ENCODE measurements at regions not wholly inside any gene's neighbourhood (a gene's known extent, or its start where the extent isn't known, plus 50 kb on each side); places are given as distances from the start of the nearest gene placed in this dataset.
"Not testable (repeated sequence)": the region's sequence is repeated elsewhere in the genome, so short reads cannot be mapped to it uniquely, and the experiment has no call there.

DNA sequence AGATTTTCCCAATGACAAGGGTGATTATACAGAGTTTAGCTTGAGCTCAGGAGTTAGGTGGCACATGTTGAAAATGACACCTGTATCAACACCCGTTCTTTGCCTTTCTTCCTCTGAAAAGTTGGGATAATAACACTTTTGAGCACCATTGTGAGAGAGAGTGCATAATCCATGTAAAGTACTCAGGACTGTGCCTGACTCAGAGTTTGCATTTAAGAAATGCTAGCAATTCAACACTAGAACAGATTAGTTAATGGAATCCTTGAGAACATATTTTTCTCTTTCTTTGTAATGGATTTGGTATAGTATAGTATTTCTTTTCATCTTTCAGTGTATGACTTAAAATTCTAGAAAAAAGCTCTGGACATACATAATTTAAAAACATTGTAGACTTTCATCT is 449.2 kb downstream of the GJA1 start:
- TF ChIP-seq, protein P1, sequence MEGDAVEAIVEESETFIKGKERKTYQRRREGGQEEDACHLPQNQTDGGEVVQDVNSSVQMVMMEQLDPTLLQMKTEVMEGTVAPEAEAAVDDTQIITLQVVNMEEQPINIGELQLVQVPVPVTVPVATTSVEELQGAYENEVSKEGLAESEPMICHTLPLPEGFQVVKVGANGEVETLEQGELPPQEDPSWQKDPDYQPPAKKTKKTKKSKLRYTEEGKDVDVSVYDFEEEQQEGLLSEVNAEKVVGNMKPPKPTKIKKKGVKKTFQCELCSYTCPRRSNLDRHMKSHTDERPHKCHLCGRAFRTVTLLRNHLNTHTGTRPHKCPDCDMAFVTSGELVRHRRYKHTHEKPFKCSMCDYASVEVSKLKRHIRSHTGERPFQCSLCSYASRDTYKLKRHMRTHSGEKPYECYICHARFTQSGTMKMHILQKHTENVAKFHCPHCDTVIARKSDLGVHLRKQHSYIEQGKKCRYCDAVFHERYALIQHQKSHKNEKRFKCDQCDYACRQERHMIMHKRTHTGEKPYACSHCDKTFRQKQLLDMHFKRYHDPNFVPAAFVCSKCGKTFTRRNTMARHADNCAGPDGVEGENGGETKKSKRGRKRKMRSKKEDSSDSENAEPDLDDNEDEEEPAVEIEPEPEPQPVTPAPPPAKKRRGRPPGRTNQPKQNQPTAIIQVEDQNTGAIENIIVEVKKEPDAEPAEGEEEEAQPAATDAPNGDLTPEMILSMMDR (conservative IDR thresholded peaks at IDR 0.05; ENCODE audit: low read length), result no peak
- DNase-seq (ENCODE audit: low read depth), result no peak
- H3K4me3 ChIP-seq (ENCODE audit: low read length), result no peak overlapping the region

DNA sequence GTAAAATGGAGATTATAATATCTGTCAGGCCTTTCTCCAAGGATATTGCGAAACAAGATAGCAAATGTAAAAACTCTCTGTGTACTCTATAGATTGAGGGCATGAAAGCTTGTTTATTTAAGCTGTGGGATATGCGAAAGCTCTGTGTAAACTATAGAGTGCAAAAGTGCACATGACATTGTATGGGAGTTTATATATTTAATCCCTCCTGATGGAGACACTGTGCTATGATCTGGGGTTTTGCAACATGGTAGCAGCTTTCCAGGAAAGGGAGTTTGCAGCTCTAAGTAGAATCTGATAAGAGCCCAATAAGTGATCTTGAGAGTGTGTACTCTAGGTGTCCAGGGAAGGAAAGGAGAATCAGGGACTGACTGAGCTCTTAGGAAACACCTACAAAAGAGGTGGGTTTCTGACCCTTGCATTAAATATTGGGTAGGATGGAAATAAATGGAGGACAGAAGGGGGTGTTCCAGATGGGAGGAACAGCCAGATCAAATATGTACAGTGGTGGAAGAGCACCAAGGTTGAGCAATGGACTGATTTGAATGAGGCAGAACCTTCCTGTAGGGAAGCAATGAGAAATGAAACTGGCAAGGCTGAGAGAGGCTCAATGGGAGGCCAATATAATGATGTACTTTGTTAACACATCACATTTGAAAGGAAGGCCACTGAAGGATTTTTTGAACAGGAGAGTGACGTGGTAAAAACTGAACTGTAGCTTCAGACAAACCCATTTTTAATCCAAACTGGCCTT is 450.1 kb downstream of the GJA1 start:
- TF ChIP-seq, protein P1 (conservative IDR thresholded peaks at IDR 0.05; ENCODE audit: low read length), result no peak
- no peak overlapping the region for H3K4me3 ChIP-seq (ENCODE audit: low read length)
- DNase-seq (ENCODE audit: low read depth), result peak; percentile 26

DNA sequence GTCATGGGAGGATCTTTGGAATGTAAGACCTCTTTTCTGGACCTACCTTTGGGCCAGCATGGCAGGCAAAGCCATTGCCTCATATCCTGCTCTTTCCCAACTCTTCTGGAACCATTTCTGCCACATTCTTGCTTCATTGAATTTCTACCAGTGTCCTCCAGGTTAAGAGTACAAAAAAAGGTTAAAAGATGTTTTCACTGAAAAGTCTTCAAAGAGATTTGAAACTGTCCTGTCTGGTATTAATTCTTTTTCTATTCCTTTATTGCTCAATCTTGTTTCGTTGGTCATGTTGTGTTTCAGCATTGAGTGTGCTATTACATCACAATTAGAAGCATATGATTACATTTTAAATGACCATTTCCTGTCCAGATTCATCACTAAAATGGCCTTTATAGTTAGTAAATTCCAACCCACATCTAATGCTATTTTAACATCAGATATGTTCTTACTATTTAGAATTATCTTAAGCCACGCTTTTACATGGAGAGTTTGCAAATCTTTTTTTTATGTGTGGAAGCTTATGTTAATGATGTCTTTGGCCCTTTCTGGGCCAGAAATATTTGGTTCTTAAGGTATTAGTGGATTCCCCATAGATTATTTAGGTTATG is 450.9 kb downstream of the GJA1 start:
- peak; percentile 85 for DNase-seq (ENCODE audit: low read depth)
- H3K4me3 ChIP-seq (ENCODE audit: low read length), result no peak overlapping the region
- TF ChIP-seq, protein P1 (conservative IDR thresholded peaks at IDR 0.05; ENCODE audit: low read length), result no peak

DNA sequence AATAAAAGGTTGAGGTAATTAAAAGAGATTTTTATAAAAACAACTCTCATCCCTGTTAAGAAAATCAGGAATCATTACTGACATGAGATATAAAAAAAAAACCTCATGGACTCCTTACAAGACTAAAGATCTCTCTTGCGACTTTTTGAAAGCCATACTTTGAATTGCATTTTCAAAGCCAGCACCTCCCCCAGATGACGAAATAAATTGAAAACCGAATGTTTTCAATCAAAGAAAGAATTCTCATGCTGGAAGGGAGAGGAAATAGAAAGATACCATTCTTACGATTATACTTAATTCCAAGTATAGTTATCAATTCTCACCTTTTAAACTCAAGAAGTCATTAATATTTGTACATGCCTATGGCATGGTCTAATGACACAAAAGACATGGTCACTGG is 452.3 kb downstream of the GJA1 start:
- TF ChIP-seq, protein P1 (conservative IDR thresholded peaks at IDR 0.05; ENCODE audit: low read length), result no peak
- DNase-seq (ENCODE audit: low read depth), result peak; percentile 37
- H3K4me3 ChIP-seq (ENCODE audit: low read length), result no peak overlapping the region

DNA sequence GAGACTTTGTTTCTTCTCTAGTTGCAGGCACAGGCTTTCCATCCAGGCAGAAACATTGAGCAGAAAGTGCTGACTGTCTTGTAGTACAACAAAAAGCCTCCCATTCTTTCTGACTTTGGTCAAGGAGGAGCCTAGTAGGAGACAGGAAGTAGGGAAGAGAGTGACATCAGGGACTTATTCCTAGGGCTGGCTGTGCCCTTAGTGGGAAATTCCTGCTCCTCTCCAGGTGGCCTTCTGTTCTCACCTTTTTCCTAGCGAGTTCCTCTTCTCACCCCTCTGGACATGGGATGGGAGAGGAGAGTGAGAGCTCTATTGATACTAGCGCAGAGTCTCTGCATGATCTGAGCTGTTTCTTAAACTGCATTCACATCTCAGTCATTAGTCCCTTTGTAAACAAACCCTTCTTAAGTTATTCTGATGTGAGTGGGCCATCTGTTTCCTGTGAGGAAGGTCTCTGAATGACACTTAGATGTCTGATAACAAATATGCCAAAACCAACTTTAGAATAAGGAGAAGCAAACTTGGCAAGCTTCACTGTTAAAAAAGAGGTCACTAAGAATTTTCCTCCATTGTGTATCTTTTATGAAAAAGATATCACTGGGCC is 455.0 kb downstream of the GJA1 start:
- DNase-seq (ENCODE audit: low read depth), result no peak
- TF ChIP-seq, protein P1 (conservative IDR thresholded peaks at IDR 0.05; ENCODE audit: low read length), result no peak
- no peak overlapping the region for H3K4me3 ChIP-seq (ENCODE audit: low read length)

DNA sequence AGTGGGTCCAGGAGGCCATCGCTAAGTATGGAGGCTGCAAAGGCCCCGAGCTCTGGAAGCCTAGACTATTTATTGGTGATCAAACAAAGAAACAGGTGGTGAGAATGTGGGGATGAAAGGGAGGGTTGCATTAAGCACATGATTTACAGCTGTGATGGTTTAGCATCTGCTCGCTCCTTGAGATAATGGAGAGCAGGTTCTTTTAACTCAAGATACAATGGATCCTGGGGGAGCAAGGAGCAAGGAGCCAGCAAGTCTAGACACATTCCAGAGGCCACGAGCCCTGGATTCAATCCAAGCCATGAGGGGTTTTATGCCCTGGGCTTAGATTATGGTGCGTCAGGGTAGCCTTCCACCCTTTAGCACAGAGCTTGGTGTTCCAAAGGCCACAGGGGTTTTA is 460.3 kb downstream of the GJA1 start:
- not testable (repeated sequence) for H3K4me3 ChIP-seq (ENCODE audit: low read length); DNase-seq (ENCODE audit: low read depth)

DNA sequence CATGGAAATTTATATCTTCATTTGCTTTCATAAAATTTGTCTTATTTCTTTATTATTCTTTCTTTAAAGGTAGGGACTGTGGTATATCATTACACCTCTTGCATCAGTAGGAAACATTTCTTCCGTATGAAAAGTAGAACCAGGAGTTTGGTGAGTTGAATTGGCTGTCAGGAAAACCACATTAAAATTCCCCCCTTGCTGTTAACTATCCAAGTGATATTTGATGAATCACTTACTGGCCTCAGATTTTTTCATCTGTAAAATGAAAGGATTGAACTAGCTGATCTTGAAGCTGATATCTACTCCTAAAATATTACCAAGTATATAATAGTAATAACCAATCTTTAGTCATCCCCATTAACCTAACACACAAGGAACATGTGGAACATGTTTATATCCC is 460.9 kb downstream of the GJA1 start:
- DNase-seq (ENCODE audit: low read depth), result no peak
- TF ChIP-seq, protein P1 (conservative IDR thresholded peaks at IDR 0.05; ENCODE audit: low read length), result no peak
- H3K4me3 ChIP-seq (ENCODE audit: low read length), result no peak overlapping the region
